ENCODE measurements at regions not wholly inside any gene's neighbourhood (a gene's known extent, or its start where the extent isn't known, plus 50 kb on each side); places are given as distances from the start of the nearest gene placed in this dataset.

- H3K36me3 Mint-ChIP-seq = peaks cover 0 to 12% (median 4%) of the 10 kb centered on the region in 3 donors
- peaks cover 0 to 2% (median 0%) of the 10 kb centered on the region in 6 donors for H3K9me3 Mint-ChIP-seq
- H3K27me3 Mint-ChIP-seq (ENCODE audit: low read depth in 3 of 3) = peaks cover 3 to 5% (median 4%) of the 10 kb centered on the region in 3 donors
- H3K4me3 Mint-ChIP-seq = peak overlapping the region; percentile 64 to 80 (median 75)
- H3K4me1 Mint-ChIP-seq = peaks cover 46 to 60% of the 10 kb centered on the region in 2 donors
- H3K27ac Mint-ChIP-seq = peak overlapping the region in 5 of 6 donors; percentile 69 to 91 (median 89)
- DNase-seq = no peak
These were observed 55.0 kb downstream of the RPL37A start for GRCh38 chr2:216553482-216554240.

GRCh38 chr2:216554286-216554685 lies 55.6 kb downstream of the RPL37A start:
- H3K36me3 Mint-ChIP-seq = peaks cover 0 to 16% (median 4%) of the 10 kb centered on the region in 3 donors
- H3K4me3 Mint-ChIP-seq = peak overlapping the region; percentile 64 to 80 (median 75)
- peak overlapping the region; percentile 69 to 91 (median 88) for H3K27ac Mint-ChIP-seq
- peaks cover 0 to 2% (median 0%) of the 10 kb centered on the region in 6 donors for H3K9me3 Mint-ChIP-seq
- DNase-seq = peak; percentile 69 to 76 (median 73)
- H3K27me3 Mint-ChIP-seq (ENCODE audit: low read depth in 3 of 3) = peaks cover 4 to 5% (median 5%) of the 10 kb centered on the region in 3 donors
- peaks cover 46 to 60% of the 10 kb centered on the region in 2 donors for H3K4me1 Mint-ChIP-seq

- H3K4me1 Mint-ChIP-seq = peaks cover 46 to 60% of the 10 kb centered on the region in 2 donors
- peaks cover 0 to 2% (median 0%) of the 10 kb centered on the region in 6 donors for H3K9me3 Mint-ChIP-seq
- DNase-seq = no peak
- H3K36me3 Mint-ChIP-seq = peaks cover 0 to 15% (median 4%) of the 10 kb centered on the region in 3 donors
- peak overlapping the region; percentile 69 to 92 (median 88) for H3K27ac Mint-ChIP-seq
- H3K27me3 Mint-ChIP-seq (ENCODE audit: low read depth in 3 of 3) = peaks cover 4 to 5% (median 5%) of the 10 kb centered on the region in 3 donors
- peak overlapping the region; percentile 66 to 80 (median 76) for H3K4me3 Mint-ChIP-seq
These were observed 56.1 kb downstream of the RPL37A start for GRCh38 chr2:216554755-216555154.

GRCh38 chr2:216555274-216555673 lies 56.6 kb downstream of the RPL37A start:
- Mint-ChIP-seq H3K4me3 (peak overlapping the region; percentile 66 to 80 (median 77)), H3K36me3 (peaks cover 0 to 11% (median 4%) of the 10 kb centered on the region in 3 donors), H3K27me3 (ENCODE audit: low read depth in 3 of 3) (peaks cover 4 to 6% (median 5%) of the 10 kb centered on the region in 3 donors), H3K27ac (peak overlapping the region; percentile 69 to 92 (median 88)), H3K9me3 (peaks cover 0 to 4% (median 0%) of the 10 kb centered on the region in 6 donors), H3K4me1 (peaks cover 46 to 60% of the 10 kb centered on the region in 2 donors)
- peak in 1 of 3 donors; percentile 19 for DNase-seq

GRCh38 chr2:216556202-216556601 lies 57.6 kb downstream of the RPL37A start:
- Mint-ChIP-seq H3K27ac (peak overlapping the region in 2 of 6 donors; percentile 15 to 73), H3K27me3 (ENCODE audit: low read depth in 3 of 3) (peaks cover 4 to 5% (median 4%) of the 10 kb centered on the region in 3 donors), H3K4me3 (peak overlapping the region in 3 of 5 donors; percentile 66 to 80 (median 77)), H3K36me3 (peaks cover 0 to 12% (median 4%) of the 10 kb centered on the region in 3 donors), H3K9me3 (peaks cover 0 to 4% (median 0%) of the 10 kb centered on the region in 6 donors), H3K4me1 (peaks cover 42 to 55% of the 10 kb centered on the region in 2 donors)
- DNase-seq = no peak

GRCh38 chr2:216557413-216557812 lies 58.8 kb downstream of the RPL37A start:
- DNase-seq = no peak
- Mint-ChIP-seq H3K27ac (peak overlapping the region in 2 of 6 donors; percentile 37 to 54), H3K4me3 (no peak overlapping the region), H3K27me3 (ENCODE audit: low read depth in 3 of 3) (peaks cover 2 to 5% (median 4%) of the 10 kb centered on the region in 3 donors), H3K36me3 (peaks cover 0 to 12% (median 4%) of the 10 kb centered on the region in 3 donors), H3K9me3 (peaks cover 0 to 4% (median 0%) of the 10 kb centered on the region in 6 donors), H3K4me1 (peaks cover 37 to 44% of the 10 kb centered on the region in 2 donors)

GRCh38 chr2:216557820-216558219 lies 59.2 kb downstream of the RPL37A start:
- Mint-ChIP-seq H3K27me3 (ENCODE audit: low read depth in 3 of 3) (peaks cover 2 to 7% (median 5%) of the 10 kb centered on the region in 3 donors), H3K27ac (no peak overlapping the region), H3K9me3 (peaks cover 0 to 4% (median 0%) of the 10 kb centered on the region in 6 donors), H3K36me3 (peaks cover 0 to 12% (median 4%) of the 10 kb centered on the region in 3 donors), H3K4me3 (no peak overlapping the region), H3K4me1 (peaks cover 35 to 42% of the 10 kb centered on the region in 2 donors)
- no peak for DNase-seq

- Mint-ChIP-seq H3K4me1 (peaks cover 16 to 23% of the 10 kb centered on the region in 2 donors), H3K9me3 (peaks cover 0 to 4% (median 0%) of the 10 kb centered on the region in 6 donors), H3K36me3 (peaks cover 0 to 12% (median 3%) of the 10 kb centered on the region in 3 donors), H3K4me3 (no peak overlapping the region), H3K27me3 (ENCODE audit: low read depth in 3 of 3) (peaks cover 2 to 10% (median 2%) of the 10 kb centered on the region in 3 donors), H3K27ac (no peak overlapping the region)
- DNase-seq = no peak
These were observed 61.0 kb downstream of the RPL37A start for GRCh38 chr2:216559625-216560156.

GRCh38 chr2:216560838-216561270 lies 62.2 kb downstream of the RPL37A start:
- Mint-ChIP-seq H3K9me3 (peaks cover 0 to 4% (median 0%) of the 10 kb centered on the region in 6 donors), H3K36me3 (peaks cover 0 to 12% (median 3%) of the 10 kb centered on the region in 3 donors), H3K4me3 (no peak overlapping the region), H3K27me3 (ENCODE audit: low read depth in 3 of 3) (peaks cover 2 to 6% (median 2%) of the 10 kb centered on the region in 3 donors), H3K4me1 (peaks cover 5 to 12% of the 10 kb centered on the region in 2 donors), H3K27ac (no peak overlapping the region)
- no peak for DNase-seq

- no peak for DNase-seq
- Mint-ChIP-seq H3K27me3 (ENCODE audit: low read depth in 3 of 3) (peaks cover 2 to 6% (median 2%) of the 10 kb centered on the region in 3 donors), H3K4me1 (no peaks in the 10 kb centered on the region), H3K9me3 (peaks cover 0 to 2% (median 0%) of the 10 kb centered on the region in 6 donors), H3K27ac (no peak overlapping the region), H3K4me3 (no peak overlapping the region), H3K36me3 (peaks cover 0 to 12% (median 3%) of the 10 kb centered on the region in 3 donors)
These were observed 64.2 kb downstream of the RPL37A start for GRCh38 chr2:216562696-216563435.

- Mint-ChIP-seq H3K9me3 (peaks cover 0 to 2% (median 0%) of the 10 kb centered on the region in 6 donors), H3K27me3 (ENCODE audit: low read depth in 3 of 3) (peaks cover 2 to 6% (median 2%) of the 10 kb centered on the region in 3 donors), H3K4me1 (no peaks in the 10 kb centered on the region), H3K4me3 (no peak overlapping the region), H3K27ac (no peak overlapping the region), H3K36me3 (peaks cover 0 to 10% (median 3%) of the 10 kb centered on the region in 3 donors)
- DNase-seq = no peak
These were observed 65.0 kb downstream of the RPL37A start for GRCh38 chr2:216563646-216564045.

GRCh38 chr2:216564611-216565010 lies 66.0 kb downstream of the RPL37A start:
- Mint-ChIP-seq H3K4me3 (no peak overlapping the region), H3K27ac (no peak overlapping the region), H3K9me3 (peaks cover 0 to 2% (median 0%) of the 10 kb centered on the region in 6 donors), H3K4me1 (no peaks in the 10 kb centered on the region), H3K27me3 (ENCODE audit: low read depth in 3 of 3) (peaks cover 0 to 10% (median 2%) of the 10 kb centered on the region in 3 donors), H3K36me3 (peaks cover 0 to 6% (median 6%) of the 10 kb centered on the region in 3 donors)
- DNase-seq = no peak

- Mint-ChIP-seq H3K4me1 (no peaks in the 10 kb centered on the region), H3K36me3 (peaks cover 0 to 6% (median 0%) of the 10 kb centered on the region in 3 donors), H3K4me3 (no peak overlapping the region), H3K27me3 (ENCODE audit: low read depth in 3 of 3) (peaks cover 0 to 11% (median 0%) of the 10 kb centered on the region in 3 donors), H3K27ac (no peak overlapping the region), H3K9me3 (no peaks in the 10 kb centered on the region)
- no peak for DNase-seq
These were observed 67.3 kb upstream of the IGFBP2 start for GRCh38 chr2:216565956-216566355.
